ENCODE measurements at regions not wholly inside any gene's neighbourhood (a gene's known extent, or its start where the extent isn't known, plus 50 kb on each side); places are given as distances from the start of the nearest gene placed in this dataset.
"Not testable (repeated sequence)": the region's sequence is repeated elsewhere in the genome, so short reads cannot be mapped to it uniquely, and the experiment has no call there.

GRCh38 chr2:207328944-207329386 lies 163.2 kb upstream of the KLF7 start:
- no peak for DNase-seq (ENCODE audit: low spot score)

DNA sequence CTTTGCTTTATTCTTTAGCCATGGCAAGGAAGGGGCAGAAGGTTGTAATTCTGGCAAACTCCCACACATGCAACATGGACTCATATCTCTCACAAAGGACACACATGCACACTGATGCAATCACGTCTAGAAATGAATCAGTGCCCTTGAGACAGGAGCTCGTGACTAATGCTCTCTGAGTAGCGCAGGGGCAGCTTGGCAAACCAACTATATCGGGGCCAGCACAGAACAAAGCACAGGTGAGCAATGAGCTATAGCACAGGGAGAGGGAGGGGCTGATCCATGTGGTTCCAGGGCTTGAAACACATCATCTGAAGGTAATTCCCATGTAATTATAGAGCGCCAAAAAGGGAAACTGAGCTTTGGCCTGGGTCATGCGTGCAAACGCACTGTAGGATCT lies 165.2 kb upstream of the KLF7 start:
- DNase-seq (ENCODE audit: low spot score) = no peak

- DNase-seq (ENCODE audit: low spot score) = no peak
These were observed 165.9 kb upstream of the KLF7 start for GRCh38 chr2:207331674-207332073.

- no peak for DNase-seq (ENCODE audit: low spot score)
These were observed 166.9 kb upstream of the KLF7 start for GRCh38 chr2:207332480-207333212.

- no peak for DNase-seq (ENCODE audit: low spot score)
These were observed 168.0 kb upstream of the KLF7 start for GRCh38 chr2:207333599-207334300.

DNA sequence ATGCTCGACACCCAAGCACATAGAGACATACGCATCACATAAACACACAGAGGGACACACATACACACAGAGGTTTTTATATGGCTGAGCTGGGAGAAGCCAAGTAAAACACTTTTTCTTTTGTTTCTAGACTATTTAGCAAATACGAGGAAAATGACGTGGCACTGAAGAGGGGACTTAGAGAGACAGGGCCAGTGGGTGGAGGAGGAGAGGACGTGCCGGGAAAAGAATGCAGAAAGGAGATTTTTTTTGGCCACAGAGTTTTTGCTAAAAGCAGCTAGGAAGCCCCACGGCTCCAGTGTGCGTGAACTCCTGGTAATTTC lies 168.5 kb upstream of the KLF7 start:
- DNase-seq (ENCODE audit: low spot score) = no peak

- no peak for DNase-seq (ENCODE audit: low spot score)
These were observed 169.1 kb upstream of the KLF7 start for GRCh38 chr2:207334624-207335371.

- no peak for DNase-seq (ENCODE audit: low spot score)
These were observed 171.8 kb upstream of the KLF7 start for GRCh38 chr2:207337234-207338219.

- DNase-seq (ENCODE audit: low spot score) = no peak
These were observed 172.5 kb upstream of the KLF7 start for GRCh38 chr2:207338220-207338607.

GRCh38 chr2:207338610-207339009 lies 172.9 kb upstream of the KLF7 start:
- no peak for DNase-seq (ENCODE audit: low spot score)

- DNase-seq (ENCODE audit: low spot score) = no peak
These were observed 175.5 kb upstream of the KLF7 start for GRCh38 chr2:207341112-207341750.

DNA sequence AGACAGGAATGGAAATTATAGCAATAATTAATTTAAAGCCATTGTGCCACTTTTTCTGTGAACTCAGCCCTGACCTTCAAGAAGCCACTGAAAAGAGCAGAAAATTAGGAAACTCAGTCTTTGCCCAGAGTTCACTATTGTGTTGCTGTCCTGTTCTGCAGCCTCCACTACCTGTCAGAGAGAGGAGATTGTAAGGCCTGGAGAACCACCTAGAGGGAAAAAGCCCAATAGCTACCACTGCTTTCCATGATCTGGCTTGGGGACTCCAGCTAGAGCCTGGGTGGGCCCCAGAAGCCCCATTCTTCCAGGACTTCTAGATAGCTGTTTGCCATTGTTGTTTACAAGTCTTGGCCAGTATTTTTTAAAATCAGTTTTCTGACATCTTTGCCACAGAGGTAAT lies 176.1 kb upstream of the KLF7 start:
- no peak for DNase-seq (ENCODE audit: low spot score)

DNA sequence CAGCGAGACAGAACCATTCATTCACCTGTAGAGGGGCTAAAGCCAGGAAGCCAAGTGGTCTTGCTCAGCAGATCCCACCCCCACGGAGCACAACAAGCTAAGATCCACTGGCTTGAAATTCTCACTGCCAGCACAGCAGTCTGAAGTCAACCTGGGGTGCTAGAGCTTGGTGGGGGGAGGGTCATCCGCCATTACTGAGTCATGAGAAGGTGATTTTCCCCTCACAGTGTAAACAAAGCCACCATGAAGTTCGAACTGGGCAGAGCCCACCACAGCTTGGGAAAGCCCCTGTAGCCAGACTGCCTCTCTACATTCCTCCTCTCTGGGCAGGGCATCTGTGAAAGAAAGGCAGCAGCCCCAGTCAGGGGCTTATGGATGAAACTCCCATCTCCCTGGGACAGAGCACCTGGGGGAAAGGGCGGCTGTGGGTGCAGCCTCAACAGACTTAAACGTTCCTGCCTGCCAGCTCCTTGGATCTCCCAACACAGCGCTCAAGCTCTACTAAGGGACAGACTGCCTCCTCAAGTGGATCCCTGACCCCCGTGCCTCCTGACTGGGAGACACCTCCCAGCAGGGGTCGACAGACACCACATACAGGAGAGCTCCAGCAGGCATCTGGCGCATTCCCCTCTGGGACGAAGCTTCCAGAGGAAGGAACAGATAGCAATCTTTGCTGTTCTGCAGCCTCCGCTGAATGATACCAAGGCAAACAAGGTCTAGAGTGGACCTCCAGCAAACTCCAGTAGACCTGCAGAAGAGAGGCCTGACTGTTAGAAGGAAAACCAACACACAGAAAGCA lies 179.0 kb upstream of the KLF7 start:
- not testable (repeated sequence) for DNase-seq (ENCODE audit: low spot score)

- no peak for DNase-seq (ENCODE audit: low spot score)
These were observed 178.6 kb upstream of the CREB1 start for GRCh38 chr2:207351171-207351570.

DNA sequence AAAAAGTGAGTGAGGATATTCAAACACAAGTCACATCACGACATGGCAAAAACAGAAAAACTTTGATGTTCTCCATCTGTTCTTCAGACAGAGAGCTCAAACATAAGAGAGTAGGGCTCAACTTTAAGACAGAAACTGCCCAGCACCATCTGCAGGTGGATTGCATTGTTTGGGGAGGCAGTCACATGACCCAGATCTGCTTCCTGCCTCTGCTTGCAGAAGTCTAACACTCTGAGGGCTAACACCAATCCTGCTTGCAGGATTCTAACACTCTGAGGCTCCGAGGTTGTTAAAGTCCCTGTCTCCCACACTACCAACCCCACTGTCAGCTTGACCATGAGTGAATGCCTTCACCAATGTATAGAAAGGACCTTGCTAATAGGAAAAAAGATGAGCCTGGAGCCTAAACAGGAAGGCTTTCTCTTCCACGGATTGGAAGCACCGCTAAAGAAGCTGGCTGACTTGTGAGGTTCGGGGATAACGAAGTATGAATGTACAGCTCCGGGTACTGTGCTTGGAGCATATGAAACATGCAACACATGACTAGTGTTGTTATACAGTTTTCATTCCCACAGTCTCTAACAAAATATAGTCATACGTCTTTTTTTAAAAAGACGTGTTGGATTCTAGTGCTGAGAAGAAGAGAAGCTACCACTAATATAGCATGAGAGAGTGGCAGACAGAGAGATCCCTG lies 176.6 kb upstream of the CREB1 start:
- DNase-seq (ENCODE audit: low spot score) = no peak

DNA sequence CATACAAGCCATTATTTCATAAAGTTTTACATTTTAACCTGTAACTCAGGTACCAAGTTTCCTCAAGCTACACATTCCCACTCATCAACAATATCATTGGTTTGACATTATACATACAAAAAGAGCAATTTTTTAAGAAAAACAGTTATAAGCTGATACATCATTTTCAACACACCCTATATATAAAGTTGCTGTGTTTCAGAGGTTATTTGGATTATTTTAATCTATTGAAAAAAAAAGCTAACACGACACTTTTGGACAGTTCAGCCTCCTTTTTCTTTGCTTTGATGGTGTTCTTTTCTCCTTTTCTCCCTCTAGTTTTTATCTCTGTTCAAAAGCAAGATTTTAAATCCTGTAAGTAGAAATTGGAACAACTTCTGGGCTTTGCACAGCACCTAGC lies 175.9 kb upstream of the CREB1 start:
- no peak for DNase-seq (ENCODE audit: low spot score)

GRCh38 chr2:207354462-207354861 lies 175.3 kb upstream of the CREB1 start:
- DNase-seq (ENCODE audit: low spot score) = no peak

GRCh38 chr2:207356567-207356966 lies 173.2 kb upstream of the CREB1 start:
- DNase-seq (ENCODE audit: low spot score) = no peak

- no peak for DNase-seq (ENCODE audit: low spot score)
These were observed 172.5 kb upstream of the CREB1 start for GRCh38 chr2:207357216-207357615.

DNA sequence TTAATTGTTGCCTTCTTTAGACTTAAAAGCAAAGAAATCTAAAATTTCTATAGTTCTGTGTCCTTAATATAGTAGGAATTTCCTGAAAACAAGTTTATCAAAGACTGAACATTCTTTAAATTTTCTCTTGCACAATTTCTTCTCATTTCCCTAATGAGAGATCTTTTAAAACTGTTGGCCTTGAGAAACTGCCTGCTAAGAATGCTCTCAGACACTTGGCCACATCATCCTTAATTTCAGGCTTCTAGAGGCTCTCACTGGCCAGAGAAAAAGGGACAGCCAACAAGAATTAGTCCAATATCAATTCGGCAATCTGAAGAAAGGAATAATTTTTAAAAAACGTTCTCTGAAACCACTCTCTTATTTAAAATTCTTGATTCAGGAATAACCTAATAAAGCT lies 167.0 kb upstream of the CREB1 start:
- DNase-seq (ENCODE audit: low spot score) = no peak

Data from hematopoietic multipotent progenitor cell treated with erythropoietin and hydrocortisone succinate and interleukin-3 and kit ligand, for 17 days (in vitro differentiated cells).